ENCODE measurements at regions not wholly inside any gene's neighbourhood (a gene's known extent, or its start where the extent isn't known, plus 50 kb on each side); places are given as distances from the start of the nearest gene placed in this dataset.

DNA sequence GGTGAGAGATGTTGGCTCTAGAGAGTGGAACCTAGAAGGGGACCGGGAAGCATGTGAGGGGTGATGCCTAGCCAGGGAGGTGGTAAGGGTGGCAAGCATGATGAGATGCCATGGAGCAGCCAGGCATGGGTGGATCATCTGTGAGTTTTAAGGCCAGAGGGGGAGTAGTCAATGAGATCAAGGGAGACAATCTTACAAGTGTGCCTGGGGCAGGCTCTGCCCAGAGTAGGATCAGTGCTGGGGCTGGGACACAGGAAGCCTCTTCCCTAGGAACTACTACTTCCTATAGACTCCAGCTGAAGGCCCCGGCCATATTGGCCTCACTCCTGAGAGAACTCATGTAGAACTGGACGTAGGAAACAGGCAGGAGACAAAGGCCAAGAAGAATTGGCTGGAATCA, 192.4 kb upstream of the CSF3R start:
- no peak overlapping the region for H3K4me3 Mint-ChIP-seq
- H3K27me3 Mint-ChIP-seq = peaks cover 10% of the 10 kb centered on the region
- H3K9me3 Mint-ChIP-seq = no peaks in the 10 kb centered on the region
- H3K27ac Mint-ChIP-seq = no peak overlapping the region
- no peak for ATAC-seq
- H3K36me3 Mint-ChIP-seq = no peaks in the 10 kb centered on the region
- no peaks in the 10 kb centered on the region for H3K4me1 Mint-ChIP-seq

DNA sequence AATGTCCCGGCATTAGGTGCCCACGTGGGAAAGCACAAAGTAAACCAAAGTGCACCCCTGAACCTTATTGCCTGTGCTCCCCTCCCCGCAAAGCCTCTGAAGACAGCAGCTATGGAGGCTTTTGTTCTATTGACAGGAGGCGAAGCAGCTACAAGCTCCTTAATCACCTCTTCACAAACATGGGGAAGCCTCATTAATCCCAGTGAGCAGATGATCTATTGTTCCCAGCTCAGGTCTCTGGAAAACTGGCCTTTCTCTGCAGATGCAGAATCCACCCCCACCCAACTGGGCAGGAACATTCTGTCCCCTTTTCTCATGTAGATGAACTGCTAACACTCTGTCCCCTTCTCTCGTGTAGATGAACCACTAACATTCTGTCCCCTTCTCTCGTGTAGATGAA, 190.5 kb upstream of the CSF3R start:
- peaks cover 10% of the 10 kb centered on the region for H3K27me3 Mint-ChIP-seq
- H3K4me1 Mint-ChIP-seq = no peaks in the 10 kb centered on the region
- H3K9me3 Mint-ChIP-seq = no peaks in the 10 kb centered on the region
- H3K4me3 Mint-ChIP-seq = no peak overlapping the region
- ATAC-seq = no peak
- H3K27ac Mint-ChIP-seq = no peak overlapping the region
- no peaks in the 10 kb centered on the region for H3K36me3 Mint-ChIP-seq

DNA sequence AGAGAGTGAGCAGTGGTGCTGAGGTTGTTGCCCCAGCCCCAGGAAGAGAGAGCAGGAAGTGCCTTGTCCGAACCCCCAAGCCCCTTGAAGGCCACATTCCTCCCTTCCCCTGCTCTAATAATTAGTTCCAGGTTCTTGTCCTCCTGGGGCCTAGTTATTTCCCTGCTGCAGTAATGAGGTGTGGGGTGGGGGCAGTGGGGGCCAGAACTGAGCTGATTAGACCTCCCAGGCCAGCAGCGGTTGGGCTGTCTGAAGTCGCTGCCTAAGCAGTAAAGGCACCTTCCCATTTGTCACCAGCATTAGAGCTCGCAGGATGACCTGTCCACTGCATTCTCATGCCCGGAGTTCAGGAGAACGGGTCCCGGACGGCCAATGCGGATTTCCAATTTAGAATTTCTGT, 186.5 kb upstream of the CSF3R start:
- Mint-ChIP-seq H3K9me3 (no peaks in the 10 kb centered on the region), H3K27ac (no peak overlapping the region), H3K36me3 (no peaks in the 10 kb centered on the region), H3K4me1 (no peaks in the 10 kb centered on the region), H3K27me3 (peaks cover 29% of the 10 kb centered on the region), H3K4me3 (no peak overlapping the region)
- no peak for ATAC-seq

DNA sequence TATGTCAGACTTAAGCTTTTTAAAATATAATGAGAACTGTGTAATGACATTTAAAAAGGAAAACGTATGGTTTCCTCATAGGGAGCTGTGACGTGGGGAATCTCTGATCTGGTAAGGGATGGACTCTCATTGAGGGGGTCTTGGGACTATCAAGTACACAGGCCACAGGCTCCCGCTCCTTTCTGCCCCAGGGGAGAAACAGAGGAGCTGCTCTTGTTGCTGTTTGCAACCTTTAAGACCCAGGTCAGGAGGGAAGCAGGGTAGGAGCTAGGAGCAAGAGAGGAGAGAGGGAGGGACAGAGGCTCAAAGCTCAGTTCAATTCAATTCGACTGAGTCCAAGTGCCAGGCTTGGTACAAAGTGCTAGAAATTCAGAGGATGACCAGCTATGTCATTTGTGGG, 185.1 kb upstream of the CSF3R start:
- no peaks in the 10 kb centered on the region for H3K4me1 Mint-ChIP-seq
- H3K36me3 Mint-ChIP-seq = no peaks in the 10 kb centered on the region
- H3K27ac Mint-ChIP-seq = no peak overlapping the region
- no peak for ATAC-seq
- H3K9me3 Mint-ChIP-seq = no peaks in the 10 kb centered on the region
- no peak overlapping the region for H3K4me3 Mint-ChIP-seq
- peaks cover 29% of the 10 kb centered on the region for H3K27me3 Mint-ChIP-seq

DNA sequence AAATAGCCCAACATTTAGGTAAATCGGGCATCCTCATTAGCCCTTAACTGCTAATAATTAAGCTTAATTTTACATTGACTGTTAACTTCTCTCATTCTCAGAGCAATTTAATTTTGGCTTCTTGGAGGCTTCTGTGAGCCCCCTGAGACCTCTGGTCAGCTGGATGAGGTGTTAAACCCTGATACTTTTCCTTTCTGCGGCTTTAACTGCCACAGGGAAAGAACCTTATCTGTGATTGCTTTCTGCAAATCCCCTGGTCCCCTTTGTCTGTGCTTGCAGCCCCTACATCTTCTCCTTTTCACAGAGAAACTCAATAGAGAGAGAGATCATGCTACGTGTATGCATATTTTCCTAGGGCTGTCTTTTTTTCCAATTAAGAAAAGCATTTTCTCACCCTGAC, 184.5 kb upstream of the CSF3R start:
- Mint-ChIP-seq H3K9me3 (no peaks in the 10 kb centered on the region), H3K27me3 (peaks cover 34% of the 10 kb centered on the region), H3K4me3 (no peak overlapping the region), H3K4me1 (no peaks in the 10 kb centered on the region), H3K27ac (no peak overlapping the region), H3K36me3 (no peaks in the 10 kb centered on the region)
- no peak for ATAC-seq

DNA sequence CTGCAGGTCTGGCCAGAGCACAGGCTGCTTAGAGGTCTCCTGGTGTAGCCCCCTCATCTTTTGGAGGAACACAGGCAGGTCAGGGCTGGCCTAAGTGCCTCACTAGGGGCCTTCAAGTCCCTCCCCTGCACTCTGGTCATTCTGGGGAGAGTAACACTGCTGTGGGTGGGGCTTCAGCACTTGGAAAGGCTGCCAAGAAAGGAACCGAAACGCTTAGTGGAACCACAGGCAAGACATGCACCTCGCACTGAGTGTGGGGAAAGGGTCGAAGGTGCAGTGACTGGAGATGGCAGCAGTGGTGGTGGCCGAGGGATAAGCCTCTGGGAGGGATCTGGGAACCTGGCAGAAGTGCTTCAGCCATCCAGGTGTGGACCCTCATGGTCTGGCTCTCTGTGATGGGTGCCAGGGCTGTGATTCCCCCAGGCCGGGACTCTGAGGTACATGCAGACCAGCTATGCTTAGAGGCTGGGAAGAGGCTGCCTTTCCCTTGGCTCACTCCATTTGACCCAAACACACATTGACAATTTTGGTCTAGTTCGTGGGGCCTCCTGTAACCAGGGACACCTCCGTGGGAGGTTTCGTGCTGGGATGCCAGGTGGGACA, 182.9 kb upstream of the CSF3R start:
- Mint-ChIP-seq H3K36me3 (no peaks in the 10 kb centered on the region), H3K4me3 (no peak overlapping the region), H3K4me1 (no peaks in the 10 kb centered on the region), H3K27ac (no peak overlapping the region), H3K27me3 (peaks cover 45% of the 10 kb centered on the region), H3K9me3 (no peaks in the 10 kb centered on the region)
- ATAC-seq = no peak

DNA sequence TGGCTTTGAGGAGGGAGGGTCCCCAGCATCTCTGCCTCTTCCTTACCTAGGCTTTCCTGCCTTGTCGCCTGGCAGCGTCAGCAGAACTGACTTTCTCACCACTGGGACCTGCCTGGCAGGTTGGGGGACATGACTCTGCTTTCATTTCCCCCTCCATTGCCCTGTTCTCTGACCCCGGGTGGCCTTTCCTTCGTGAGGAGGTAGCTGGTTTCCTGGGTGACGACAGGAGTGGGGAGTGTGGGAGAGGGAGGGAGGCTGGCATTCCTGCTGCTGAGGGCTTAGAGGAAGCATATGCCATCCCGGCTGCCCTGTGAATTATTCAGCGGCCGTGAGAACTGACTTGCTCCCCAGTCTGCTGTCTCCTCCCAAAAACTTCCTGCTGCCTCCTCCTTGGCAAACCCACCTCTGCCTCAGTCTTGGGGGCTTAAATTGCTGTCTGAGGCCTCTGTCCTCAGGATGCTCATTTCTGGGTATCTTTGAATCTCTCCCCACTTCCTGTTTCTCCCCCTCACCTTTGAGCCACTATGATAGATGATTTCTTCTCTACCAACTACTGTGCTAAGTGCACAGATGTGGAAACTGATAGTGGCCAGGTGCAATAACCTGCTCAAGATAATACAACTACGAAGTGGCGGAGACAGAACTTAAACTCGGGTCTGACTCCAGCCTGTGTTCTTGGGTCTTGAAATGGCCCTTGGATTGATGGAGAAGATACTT, 182.0 kb upstream of the CSF3R start:
- Mint-ChIP-seq H3K4me1 (no peaks in the 10 kb centered on the region), H3K36me3 (no peaks in the 10 kb centered on the region), H3K4me3 (no peak overlapping the region), H3K27ac (no peak overlapping the region), H3K27me3 (peaks cover 53% of the 10 kb centered on the region), H3K9me3 (no peaks in the 10 kb centered on the region)
- ATAC-seq = no peak

DNA sequence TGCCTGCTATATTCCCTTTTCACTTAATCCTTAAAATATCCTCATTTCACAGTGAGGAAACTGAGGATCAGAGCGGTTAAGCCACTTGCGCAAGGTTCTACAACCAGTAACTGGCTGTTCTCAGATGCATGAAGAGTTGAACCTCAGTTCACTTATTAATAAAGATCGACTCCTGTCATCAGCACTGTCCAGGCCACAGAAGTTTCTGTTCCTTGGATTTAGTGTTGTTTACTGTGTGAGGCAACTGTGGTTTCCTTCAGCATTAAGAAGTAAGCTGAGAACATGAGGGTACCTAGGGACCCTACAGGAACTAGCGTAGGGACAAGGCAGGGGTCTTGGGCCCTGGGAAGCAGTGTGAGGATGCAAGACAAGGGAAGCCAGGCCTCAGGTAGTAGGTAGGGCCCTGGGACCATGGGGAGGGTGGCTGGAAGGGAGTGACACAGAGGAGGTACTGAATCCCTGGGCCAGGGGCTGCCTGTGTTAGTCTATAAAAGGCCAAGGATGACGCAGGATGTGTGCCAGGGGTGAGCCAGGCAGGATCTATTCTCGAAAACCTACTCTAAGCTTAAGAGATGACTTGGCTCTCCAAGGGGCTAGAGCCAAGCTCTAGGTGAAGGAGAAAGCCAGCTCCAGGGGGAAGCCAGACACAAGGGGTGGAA, 181.2 kb upstream of the CSF3R start:
- Mint-ChIP-seq H3K27me3 (peaks cover 62% of the 10 kb centered on the region), H3K4me1 (no peaks in the 10 kb centered on the region), H3K9me3 (no peaks in the 10 kb centered on the region), H3K4me3 (no peak overlapping the region), H3K27ac (no peak overlapping the region), H3K36me3 (no peaks in the 10 kb centered on the region)
- ATAC-seq = no peak

DNA sequence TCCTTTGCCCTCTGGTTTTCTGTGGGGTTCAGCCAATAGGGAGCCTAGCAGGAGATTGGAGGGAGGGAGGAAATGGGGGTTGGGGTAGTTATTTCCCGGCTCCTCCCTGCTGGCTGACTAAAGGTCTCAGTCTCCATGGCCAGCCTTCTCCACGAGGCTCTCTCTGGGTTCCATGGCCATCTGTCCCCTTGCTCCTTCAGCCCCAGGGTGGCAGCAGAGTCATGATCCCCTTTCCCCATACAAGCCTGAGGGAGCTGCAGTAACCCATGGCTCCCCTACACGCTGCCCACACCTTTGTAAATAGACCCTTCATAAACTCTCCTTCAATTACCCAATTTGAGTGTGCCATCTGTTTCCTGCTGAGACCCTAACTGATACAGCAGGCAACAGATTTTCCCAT, 176.1 kb upstream of the CSF3R start:
- H3K27ac Mint-ChIP-seq = no peak overlapping the region
- H3K9me3 Mint-ChIP-seq = no peaks in the 10 kb centered on the region
- peaks cover 60% of the 10 kb centered on the region for H3K27me3 Mint-ChIP-seq
- no peak overlapping the region for H3K4me3 Mint-ChIP-seq
- no peaks in the 10 kb centered on the region for H3K4me1 Mint-ChIP-seq
- no peak for ATAC-seq
- H3K36me3 Mint-ChIP-seq = no peaks in the 10 kb centered on the region

DNA sequence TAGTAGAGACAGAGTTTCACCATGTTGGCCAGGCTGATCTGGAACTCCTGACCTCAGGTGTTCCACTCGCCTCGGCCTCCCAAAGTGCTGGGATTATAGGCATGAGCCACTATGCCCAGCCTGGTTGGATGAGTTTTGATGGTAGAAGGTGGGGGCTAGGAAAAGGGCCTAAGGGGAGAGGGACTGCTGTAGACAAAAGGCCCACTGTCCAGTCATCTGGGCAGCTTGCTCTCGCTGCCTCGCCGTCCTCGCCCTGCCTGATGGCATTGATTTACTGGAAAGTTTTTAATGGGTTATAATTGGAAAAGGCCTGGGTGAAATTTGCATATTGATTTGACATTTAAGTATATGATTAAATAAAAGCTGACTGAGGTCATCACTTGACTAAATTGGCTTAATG, 175.1 kb upstream of the CSF3R start:
- H3K27me3 Mint-ChIP-seq = peaks cover 70% of the 10 kb centered on the region
- no peaks in the 10 kb centered on the region for H3K4me1 Mint-ChIP-seq
- H3K4me3 Mint-ChIP-seq = no peak overlapping the region
- H3K36me3 Mint-ChIP-seq = no peaks in the 10 kb centered on the region
- no peak overlapping the region for H3K27ac Mint-ChIP-seq
- no peak for ATAC-seq
- no peaks in the 10 kb centered on the region for H3K9me3 Mint-ChIP-seq

DNA sequence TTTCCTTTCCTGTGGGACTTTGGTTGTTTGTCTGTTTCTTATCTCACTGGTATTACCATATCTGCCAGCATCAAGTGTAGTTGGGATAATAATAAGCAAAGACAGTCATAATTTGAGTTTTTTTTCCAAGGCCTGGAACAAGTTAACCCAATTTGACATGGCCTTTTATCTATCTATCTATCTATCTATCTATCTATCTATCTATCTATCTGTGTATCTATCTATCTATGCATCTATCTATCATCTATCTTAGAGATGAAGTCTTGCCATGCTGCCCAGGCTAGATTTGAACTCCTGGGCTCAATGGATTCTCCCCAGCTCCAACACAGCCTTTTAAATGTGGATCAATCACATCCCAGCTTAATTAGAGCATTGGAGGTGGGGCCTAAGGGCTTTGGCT, 174.1 kb upstream of the CSF3R start:
- Mint-ChIP-seq H3K4me1 (no peaks in the 10 kb centered on the region), H3K27me3 (peaks cover 71% of the 10 kb centered on the region), H3K27ac (no peak overlapping the region), H3K4me3 (no peak overlapping the region), H3K36me3 (no peaks in the 10 kb centered on the region), H3K9me3 (no peaks in the 10 kb centered on the region)
- no peak for ATAC-seq

DNA sequence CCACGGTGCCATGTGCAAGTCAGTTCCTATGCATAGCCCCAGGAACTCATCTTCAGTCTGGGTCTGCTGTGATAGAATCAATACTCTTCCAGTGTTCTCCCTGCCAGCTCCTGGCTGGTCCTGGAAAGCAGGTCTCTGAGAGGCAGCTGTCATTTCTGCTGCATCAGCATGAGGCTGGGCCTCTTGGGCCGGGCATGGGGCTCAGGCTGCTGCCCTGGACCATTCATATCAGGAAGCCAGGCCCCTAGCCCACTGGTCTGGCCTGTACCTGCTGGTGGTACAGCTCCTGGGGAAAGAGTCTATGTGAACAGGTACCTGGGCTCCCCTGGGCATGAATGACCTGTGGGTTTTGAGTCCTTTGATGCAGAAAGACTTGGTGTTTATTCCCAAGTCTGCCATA, 173.6 kb upstream of the CSF3R start:
- no peak overlapping the region for H3K4me3 Mint-ChIP-seq
- H3K36me3 Mint-ChIP-seq = no peaks in the 10 kb centered on the region
- H3K9me3 Mint-ChIP-seq = no peaks in the 10 kb centered on the region
- no peak overlapping the region for H3K27ac Mint-ChIP-seq
- ATAC-seq = no peak
- H3K27me3 Mint-ChIP-seq = peaks cover 74% of the 10 kb centered on the region
- H3K4me1 Mint-ChIP-seq = no peaks in the 10 kb centered on the region

DNA sequence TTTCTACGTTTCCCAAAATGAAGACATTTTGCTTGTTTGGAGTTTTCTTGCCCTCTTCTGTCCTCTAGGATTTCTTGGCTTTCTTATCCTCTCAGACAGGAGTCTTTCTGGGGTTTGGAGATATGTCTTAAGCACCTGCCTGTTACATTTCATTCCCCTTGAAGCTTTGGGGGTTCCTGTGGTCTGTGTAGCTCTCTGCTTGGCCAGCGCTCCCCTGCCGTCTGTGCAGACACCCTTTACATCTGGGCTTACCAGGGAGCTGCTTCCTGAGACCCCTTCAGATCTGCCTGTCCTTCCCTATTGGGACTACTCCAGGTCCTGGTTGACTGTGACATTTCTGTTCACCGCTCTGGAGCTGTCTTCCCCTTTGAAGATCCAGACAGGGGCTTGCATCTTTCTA, 171.9 kb upstream of the CSF3R start:
- ATAC-seq = no peak
- H3K4me3 Mint-ChIP-seq = no peak overlapping the region
- H3K9me3 Mint-ChIP-seq = no peaks in the 10 kb centered on the region
- H3K27me3 Mint-ChIP-seq = peaks cover 76% of the 10 kb centered on the region
- H3K27ac Mint-ChIP-seq = no peak overlapping the region
- H3K36me3 Mint-ChIP-seq = no peaks in the 10 kb centered on the region
- H3K4me1 Mint-ChIP-seq = no peaks in the 10 kb centered on the region

DNA sequence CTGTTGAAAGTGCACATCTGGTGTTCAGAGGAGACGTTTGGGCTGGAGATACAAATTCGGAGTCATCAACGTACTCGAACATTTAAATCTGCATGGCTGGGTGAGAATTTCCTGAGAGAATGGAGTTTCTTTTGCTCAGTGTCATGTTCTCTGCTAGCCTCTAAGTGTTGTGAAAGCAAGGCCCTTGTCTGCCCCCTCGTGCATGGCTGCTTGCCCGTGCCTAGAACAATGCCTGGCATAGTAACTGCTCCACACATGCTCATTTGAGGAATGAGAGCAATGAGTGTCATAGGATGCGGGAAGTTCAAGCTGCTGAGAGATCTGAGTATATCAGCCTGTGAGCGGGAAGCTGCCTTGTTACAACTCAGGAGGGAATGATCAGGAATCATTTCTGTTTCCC, 171.1 kb upstream of the CSF3R start:
- Mint-ChIP-seq H3K27ac (no peak overlapping the region), H3K27me3 (peaks cover 75% of the 10 kb centered on the region), H3K36me3 (no peaks in the 10 kb centered on the region), H3K9me3 (no peaks in the 10 kb centered on the region), H3K4me1 (no peaks in the 10 kb centered on the region), H3K4me3 (no peak overlapping the region)
- no peak for ATAC-seq

DNA sequence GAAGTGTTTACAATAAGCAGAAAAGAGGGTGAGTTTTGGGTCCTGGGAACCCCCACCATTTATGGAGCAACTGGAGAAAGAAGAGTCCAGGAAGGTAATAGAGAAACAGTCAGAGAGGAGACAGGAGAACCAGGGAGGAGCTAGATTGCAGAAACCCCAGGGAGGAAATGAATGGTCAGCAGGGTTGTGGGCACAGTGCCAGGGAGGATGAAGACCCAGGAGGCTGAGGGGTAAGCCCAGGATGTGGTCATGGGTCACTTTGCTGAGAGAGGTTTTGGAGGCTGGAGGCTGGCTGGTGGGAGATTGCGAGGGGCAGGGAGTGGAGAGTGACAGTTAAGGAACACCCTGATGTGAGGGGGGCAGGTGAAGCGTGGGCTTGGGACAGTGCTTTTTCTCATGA, 169.9 kb upstream of the CSF3R start:
- no peak for ATAC-seq
- Mint-ChIP-seq H3K27ac (no peak overlapping the region), H3K27me3 (peaks cover 78% of the 10 kb centered on the region), H3K4me3 (no peak overlapping the region), H3K9me3 (no peaks in the 10 kb centered on the region), H3K36me3 (no peaks in the 10 kb centered on the region), H3K4me1 (no peaks in the 10 kb centered on the region)

DNA sequence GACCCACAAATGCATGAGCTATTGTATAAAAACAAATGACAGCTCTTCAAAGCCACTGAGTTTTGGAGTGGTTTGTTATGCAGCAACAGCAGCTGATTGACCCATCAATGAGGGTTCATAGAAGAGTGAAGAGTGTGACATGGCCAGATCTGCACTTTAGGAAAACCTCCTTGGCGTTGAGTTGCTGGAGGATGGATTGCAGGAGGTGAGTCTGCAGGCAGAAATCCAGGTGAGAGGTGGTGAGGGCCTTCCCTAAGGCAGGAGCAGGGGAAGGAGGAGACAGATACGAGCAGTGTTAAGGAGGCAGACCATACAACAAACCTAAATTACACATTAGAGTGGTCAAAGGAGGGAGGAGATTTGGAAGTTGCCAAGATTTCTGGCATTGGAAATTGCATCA, 169.3 kb upstream of the CSF3R start:
- H3K27me3 Mint-ChIP-seq = peaks cover 82% of the 10 kb centered on the region
- no peak overlapping the region for H3K4me3 Mint-ChIP-seq
- ATAC-seq = no peak
- H3K9me3 Mint-ChIP-seq = no peaks in the 10 kb centered on the region
- H3K27ac Mint-ChIP-seq = no peak overlapping the region
- H3K4me1 Mint-ChIP-seq = no peaks in the 10 kb centered on the region
- no peaks in the 10 kb centered on the region for H3K36me3 Mint-ChIP-seq
